ENCODE measurements at regions not wholly inside any gene's neighbourhood (a gene's known extent, or its start where the extent isn't known, plus 50 kb on each side); places are given as distances from the start of the nearest gene placed in this dataset.
A peak's percentile ranks its signal among the peaks of the same experiment; 100 is the strongest.

GRCh38 chr2:38466876-38467767 is 90.0 kb upstream of the ATL2 start:
- no peak overlapping the region for H3K4me3 ChIP-seq (ENCODE audit: low read depth, low read length)
- no peak for TF ChIP-seq CTCF (IDR thresholded peaks at IDR 0.05; ENCODE audit: insufficient read depth, low read depth, low read length, missing control alignments)
- no peak for DNase-seq (ENCODE audit: low read depth)

GRCh38 chr2:38466409-38466808 is 89.3 kb upstream of the ATL2 start:
- H3K4me3 ChIP-seq (ENCODE audit: low read depth, low read length): no peak overlapping the region
- DNase-seq (ENCODE audit: low read depth): no peak
- no peak for TF ChIP-seq CTCF (IDR thresholded peaks at IDR 0.05; ENCODE audit: insufficient read depth, low read depth, low read length, missing control alignments)

- no peak overlapping the region for H3K4me3 ChIP-seq (ENCODE audit: low read depth, low read length)
- TF ChIP-seq CTCF (IDR thresholded peaks at IDR 0.05; ENCODE audit: insufficient read depth, low read depth, low read length, missing control alignments): peak; percentile 62
- peak; percentile 70 for DNase-seq (ENCODE audit: low read depth)
These were observed 88.7 kb upstream of the ATL2 start for GRCh38 chr2:38465789-38466127.

- no peak overlapping the region for H3K4me3 ChIP-seq (ENCODE audit: low read depth, low read length)
- no peak for TF ChIP-seq CTCF (IDR thresholded peaks at IDR 0.05; ENCODE audit: insufficient read depth, low read depth, low read length, missing control alignments)
- no peak for DNase-seq (ENCODE audit: low read depth)
These were observed 88.1 kb upstream of the ATL2 start for GRCh38 chr2:38464971-38465788.

GRCh38 chr2:38463752-38464151 is 86.7 kb upstream of the ATL2 start:
- DNase-seq (ENCODE audit: low read depth): no peak
- no peak for TF ChIP-seq CTCF (IDR thresholded peaks at IDR 0.05; ENCODE audit: insufficient read depth, low read depth, low read length, missing control alignments)
- no peak overlapping the region for H3K4me3 ChIP-seq (ENCODE audit: low read depth, low read length)

GRCh38 chr2:38462121-38462661 is 85.1 kb upstream of the ATL2 start:
- no peak for TF ChIP-seq CTCF (IDR thresholded peaks at IDR 0.05; ENCODE audit: insufficient read depth, low read depth, low read length, missing control alignments)
- no peak for DNase-seq (ENCODE audit: low read depth)
- H3K4me3 ChIP-seq (ENCODE audit: low read depth, low read length): no peak overlapping the region
